GM18505 (cell line): ENCODE measurements at regions not wholly inside any gene's neighbourhood (a gene's known extent, or its start where the extent isn't known, plus 50 kb on each side); places are given as distances from the start of the nearest gene placed in this dataset.

ENCODE experiments used
- ATAC-seq: cut with Tn5 transposase; IDR thresholded peaks from one replicate; pipeline ENCODE4 v1.9.1; 2021; ENCODE audit not compliant: unreplicated experiment
- POLR2A ChIP-seq: IDR thresholded peaks from 4 replicates; pipeline ENCODE4 v1.6.1; 2011; ENCODE audit warnings: borderline replicate concordance; ENCODE audit not compliant: insufficient read depth, insufficient read length; ENCODE audit errors: extremely low read depth

DNA sequence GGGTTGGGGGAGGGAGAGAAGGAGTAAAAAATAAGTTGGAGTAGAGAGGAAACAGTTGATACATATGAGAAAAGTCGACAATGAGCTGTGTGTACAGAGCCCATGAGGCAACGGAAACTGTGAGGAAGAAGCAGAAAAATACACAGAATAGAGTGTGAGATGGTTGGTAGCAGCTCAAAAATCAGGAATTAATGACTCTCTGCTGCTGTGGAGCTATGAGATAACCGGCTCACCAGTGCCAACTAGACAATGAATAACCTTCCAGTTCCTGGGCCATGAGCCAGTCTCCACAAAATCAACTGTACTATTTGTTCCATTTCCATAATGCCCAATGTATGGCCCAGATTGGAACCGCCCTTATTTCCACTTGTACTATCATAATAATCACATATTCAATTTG is 53.1 kb upstream of the NREP start:
- TF ChIP-seq POLR2A: no peak
- no peak for ATAC-seq
